CD4-positive, alpha-beta memory T cell (primary cell): ENCODE measurements at regions not wholly inside any gene's neighbourhood (a gene's known extent, or its start where the extent isn't known, plus 50 kb on each side); places are given as distances from the start of the nearest gene placed in this dataset.
"Not testable (repeated sequence)": the region's sequence is repeated elsewhere in the genome, so short reads cannot be mapped to it uniquely, and the experiment has no call there.

ENCODE experiments used
- CTCF ChIA-PET: fragments of 350-600 bp; sonication (Branson Sonifier 250); formaldehyde crosslinking; loops from one replicate; lab custom pipeline; 2021; ENCODE audit warnings: inconsistent platforms; ENCODE audit not compliant: partially characterized antibody; lab: Charles Lee
- POLR2A ChIA-PET: fragments of 350-600 bp; sonication (Branson Sonifier 250); formaldehyde crosslinking; loops from one replicate; lab custom pipeline; 2021; ENCODE audit not compliant: partially characterized antibody; lab: Charles Lee
- DNase-seq, 5 donors: peaks; one replicate each; pipeline versions ENCODE4 v3.0.0 to v3.0.0-alpha.2; 2020 to 2022; ENCODE audit warnings: mixed read lengths in 1 of 5
- H3K27ac ChIP-seq: one replicate; pipeline ENCODE4 v1.7.0; 2013; ENCODE audit warnings: low read depth, low read length
- H3K27me3 ChIP-seq: 2 replicates; pipeline ENCODE4 v1.7.0; 2013; ENCODE audit warnings: mild to moderate bottlenecking, low read length, moderate library complexity; ENCODE audit not compliant: insufficient read depth
- H3K36me3 ChIP-seq: 2 replicates; pipeline ENCODE4 v1.7.0; 2013; ENCODE audit warnings: mild to moderate bottlenecking, low read length, moderate library complexity; ENCODE audit not compliant: insufficient read depth
- H3K4me1 ChIP-seq: 2 replicates; pipeline ENCODE4 v1.7.0; 2013; ENCODE audit warnings: mild to moderate bottlenecking, low read length, moderate library complexity; ENCODE audit not compliant: insufficient read depth
- H3K4me3 ChIP-seq, 2 donors: one replicate each; pipeline ENCODE4 v1.7.0; 2013; ENCODE audit warnings: low read length in 2 of 2, mild to moderate bottlenecking in 1 of 2
- H3K9me3 ChIP-seq, 2 donors: one replicate each; pipeline ENCODE4 v1.7.0; 2013; ENCODE audit warnings: low read length in 2 of 2, control low read depth in 1 of 2; ENCODE audit not compliant: control insufficient read depth in 1 of 2
- H3K27ac Mint-ChIP-seq, 7 donors: one replicate each; pipeline ENCODE4 v1.8.0; 2020 to 2021; ENCODE audit warnings: mixed read lengths in 7 of 7, mild to moderate bottlenecking in 6 of 7, inconsistent platforms in 3 of 7, moderate library complexity in 3 of 7
- H3K27me3 Mint-ChIP-seq, 2 donors: one replicate each; pipeline ENCODE4 v1.8.0; 2020 to 2021; ENCODE audit warnings: mixed read lengths in 2 of 2
- H3K36me3 Mint-ChIP-seq, 2 donors: one replicate each; pipeline ENCODE4 v1.8.0; 2020 to 2021; ENCODE audit warnings: mixed read lengths in 2 of 2, inconsistent platforms in 1 of 2, mild to moderate bottlenecking in 1 of 2
- H3K4me1 Mint-ChIP-seq, 4 donors: one replicate each; pipeline ENCODE4 v1.8.0; 2020 to 2021; ENCODE audit warnings: mixed read lengths in 4 of 4, mild to moderate bottlenecking in 1 of 4
- H3K4me3 Mint-ChIP-seq, 8 donors: one replicate each; pipeline ENCODE4 v1.8.0; 2020 to 2021; ENCODE audit warnings: mixed read lengths in 8 of 8, mild to moderate bottlenecking in 7 of 8, moderate library complexity in 6 of 8, inconsistent platforms in 3 of 8
- H3K9me3 Mint-ChIP-seq, 8 donors: one replicate each; pipeline ENCODE4 v1.8.0; 2020 to 2021; ENCODE audit warnings: mixed read lengths in 8 of 8, mild to moderate bottlenecking in 5 of 8, inconsistent platforms in 3 of 8, moderate library complexity in 1 of 8
- intact Hi-C: fragments of 100-400 bp; cut with micrococcal nuclease; formaldehyde crosslinking; loops from one replicate; pipeline ENCODE4 v1.15.1; 2023

DNA sequence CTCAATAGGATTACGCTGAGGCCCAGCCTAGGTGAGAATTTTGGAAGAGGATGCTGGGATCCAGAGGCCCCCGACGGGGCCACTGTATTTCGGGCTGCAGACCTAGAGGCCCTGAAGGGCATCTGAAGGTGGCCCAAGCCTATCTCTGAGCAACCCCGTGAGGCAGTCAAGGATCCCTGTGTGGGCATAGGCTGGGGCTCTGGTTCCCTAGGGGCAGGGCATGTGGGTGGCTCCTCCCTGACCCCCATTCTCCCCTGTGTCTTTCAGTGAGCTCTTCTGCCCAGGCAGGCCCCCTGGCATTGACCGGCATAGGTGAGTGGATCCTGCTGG, 216.0 kb downstream of the SNRPN start:
- no peak overlapping the region for H3K4me3 ChIP-seq
- no peaks in the 10 kb centered on the region for H3K27me3 ChIP-seq
- Mint-ChIP-seq H3K4me3 (no peak overlapping the region), H3K36me3 (peaks cover 0 to 6% of the 10 kb centered on the region in 2 donors), H3K27ac (no peak overlapping the region), H3K27me3 (no peaks in the 10 kb centered on the region), H3K4me1 (no peaks in the 10 kb centered on the region), H3K9me3 (peaks cover 0 to 58% (median 33%) of the 10 kb centered on the region in 8 donors)
- ChIA-PET CTCF (no interaction called here), POLR2A (no interaction called here)
- H3K9me3 ChIP-seq = peaks cover 0 to 16% of the 10 kb centered on the region in 2 donors
- H3K27ac ChIP-seq = no peak overlapping the region
- intact Hi-C loops = no loop called here
- H3K4me1 ChIP-seq = no peaks in the 10 kb centered on the region
- no peak for DNase-seq
- no peaks in the 10 kb centered on the region for H3K36me3 ChIP-seq

DNA sequence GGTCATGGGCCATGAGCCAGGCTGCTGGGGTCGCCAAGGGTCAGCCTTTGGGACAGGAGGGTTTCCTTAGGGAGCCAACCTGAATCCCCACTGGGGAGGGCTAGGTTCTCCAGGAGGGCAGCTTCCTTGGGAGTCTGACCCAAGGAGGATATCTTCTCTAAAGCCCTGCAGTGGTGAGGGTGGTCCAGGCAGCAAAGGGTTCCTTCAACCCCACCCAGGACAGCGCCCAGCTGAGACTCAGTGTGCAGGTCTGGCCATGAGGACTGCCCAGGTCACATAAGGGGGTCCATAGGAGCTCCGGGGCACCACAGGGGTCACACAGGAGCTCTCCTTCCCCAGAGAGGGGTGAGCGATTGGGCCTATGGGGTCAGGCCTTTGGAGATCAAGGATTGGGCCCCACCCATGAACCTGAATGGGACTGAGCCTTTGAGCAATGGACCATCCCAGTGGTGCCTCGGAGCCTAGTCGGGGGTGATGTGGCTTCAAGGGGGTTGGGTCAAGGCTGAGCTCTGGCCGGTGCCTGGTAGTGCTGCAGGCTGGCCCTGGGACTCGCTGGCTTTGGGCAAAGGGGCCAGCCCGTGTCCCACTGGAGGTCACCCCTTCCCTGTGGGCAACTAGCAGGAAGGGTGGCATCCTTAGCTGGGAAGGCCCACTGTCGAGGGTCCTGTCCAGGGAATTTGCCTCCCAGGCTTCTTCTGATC, 216.5 kb downstream of the SNRPN start:
- CTCF ChIA-PET = no interaction called here
- Histone ChIP-seq H3K9me3 (peaks cover 0 to 18% of the 10 kb centered on the region in 2 donors), H3K27me3 (no peaks in the 10 kb centered on the region), H3K4me3 (no peak overlapping the region), H3K36me3 (no peaks in the 10 kb centered on the region), H3K27ac (no peak overlapping the region), H3K4me1 (no peaks in the 10 kb centered on the region)
- H3K4me1 Mint-ChIP-seq = no peaks in the 10 kb centered on the region
- peaks cover 0 to 6% of the 10 kb centered on the region in 2 donors for H3K36me3 Mint-ChIP-seq
- POLR2A ChIA-PET = no interaction called here
- H3K27ac Mint-ChIP-seq = no peak overlapping the region
- H3K9me3 Mint-ChIP-seq = peaks cover 0 to 60% (median 34%) of the 10 kb centered on the region in 8 donors
- H3K27me3 Mint-ChIP-seq = no peaks in the 10 kb centered on the region
- no peak for DNase-seq
- H3K4me3 Mint-ChIP-seq = no peak overlapping the region
- intact Hi-C loops = no loop called here

- Mint-ChIP-seq H3K36me3 (peaks cover 0 to 6% of the 10 kb centered on the region in 2 donors), H3K27me3 (no peaks in the 10 kb centered on the region), H3K9me3 (peaks cover 0 to 64% (median 38%) of the 10 kb centered on the region in 8 donors), H3K4me3 (no peak overlapping the region), H3K4me1 (no peaks in the 10 kb centered on the region), H3K27ac (no peak overlapping the region)
- ChIA-PET POLR2A (no interaction called here), CTCF (no interaction called here)
- intact Hi-C loops = no loop called here
- peaks cover 0 to 20% of the 10 kb centered on the region in 2 donors for H3K9me3 ChIP-seq
- no peak overlapping the region for H3K4me3 ChIP-seq
- no peaks in the 10 kb centered on the region for H3K4me1 ChIP-seq
- no peaks in the 10 kb centered on the region for H3K36me3 ChIP-seq
- no peaks in the 10 kb centered on the region for H3K27me3 ChIP-seq
- DNase-seq = no peak
- H3K27ac ChIP-seq = no peak overlapping the region
Measured at GRCh38 chr15:25171856-25172687, 217.3 kb downstream of the SNRPN start.

DNA sequence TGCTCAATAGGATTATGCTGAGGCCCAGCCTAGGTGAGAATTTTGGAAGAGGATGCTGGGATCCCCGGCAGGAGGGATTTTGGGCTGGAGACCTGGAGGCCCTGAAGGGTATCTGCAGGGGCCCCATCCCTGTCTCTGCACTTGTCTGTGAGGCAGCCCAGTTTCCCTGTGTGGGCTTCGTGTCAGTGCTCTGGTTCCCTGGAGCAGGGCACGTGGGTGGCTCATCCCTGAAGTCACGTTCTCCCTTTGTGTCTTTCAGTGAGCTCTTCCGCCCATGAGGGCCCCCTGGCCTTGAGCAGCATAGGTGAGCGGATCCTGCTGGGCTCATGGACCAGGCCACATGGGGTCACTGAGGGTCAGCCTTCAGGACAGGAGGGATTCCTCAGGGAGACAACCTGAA, 217.9 kb downstream of the SNRPN start:
- no peak overlapping the region for H3K27ac ChIP-seq
- POLR2A ChIA-PET = no interaction called here
- no peak overlapping the region for H3K4me3 ChIP-seq
- no peaks in the 10 kb centered on the region for H3K36me3 ChIP-seq
- peaks cover 0 to 67% (median 39%) of the 10 kb centered on the region in 8 donors for H3K9me3 Mint-ChIP-seq
- no peaks in the 10 kb centered on the region for H3K27me3 ChIP-seq
- peaks cover 0 to 6% of the 10 kb centered on the region in 2 donors for H3K36me3 Mint-ChIP-seq
- no peaks in the 10 kb centered on the region for H3K27me3 Mint-ChIP-seq
- H3K4me3 Mint-ChIP-seq = no peak overlapping the region
- no peak overlapping the region for H3K27ac Mint-ChIP-seq
- CTCF ChIA-PET = no interaction called here
- H3K9me3 ChIP-seq = peaks cover 0 to 20% of the 10 kb centered on the region in 2 donors
- DNase-seq = no peak
- no peaks in the 10 kb centered on the region for H3K4me1 Mint-ChIP-seq
- intact Hi-C loops = no loop called here
- H3K4me1 ChIP-seq = no peaks in the 10 kb centered on the region

GRCh38 chr15:25173241-25174028, 218.6 kb downstream of the SNRPN start:
- Mint-ChIP-seq H3K4me1 (no peaks in the 10 kb centered on the region), H3K27me3 (no peaks in the 10 kb centered on the region), H3K36me3 (peaks cover 0 to 6% of the 10 kb centered on the region in 2 donors), H3K4me3 (no peak overlapping the region), H3K9me3 (peaks cover 0 to 68% (median 37%) of the 10 kb centered on the region in 8 donors), H3K27ac (no peak overlapping the region)
- ChIA-PET POLR2A (no interaction called here), CTCF (no interaction called here)
- Histone ChIP-seq H3K9me3 (peaks cover 0 to 20% of the 10 kb centered on the region in 2 donors), H3K27ac (no peak overlapping the region), H3K27me3 (no peaks in the 10 kb centered on the region), H3K4me1 (no peaks in the 10 kb centered on the region), H3K4me3 (no peak overlapping the region), H3K36me3 (no peaks in the 10 kb centered on the region)
- intact Hi-C loops = no loop called here
- DNase-seq = no peak

GRCh38 chr15:25174149-25174548, 219.4 kb downstream of the SNRPN start:
- H3K27me3 Mint-ChIP-seq, H3K36me3 Mint-ChIP-seq, POLR2A ChIA-PET, H3K27me3 ChIP-seq, intact Hi-C loops, DNase-seq, H3K36me3 ChIP-seq, H3K4me1 Mint-ChIP-seq, H3K4me1 ChIP-seq, H3K27ac ChIP-seq, CTCF ChIA-PET, H3K27ac Mint-ChIP-seq, H3K4me3 ChIP-seq, H3K4me3 Mint-ChIP-seq: not testable (repeated sequence)
- H3K9me3 Mint-ChIP-seq = peaks cover 0 to 74% (median 37%) of the 10 kb centered on the region in 8 donors
- peaks cover 0 to 20% of the 10 kb centered on the region in 2 donors for H3K9me3 ChIP-seq
